Occipital lobe (tissue), 1 donor: ENCODE measurements at regions not wholly inside any gene's neighbourhood (a gene's known extent, or its start where the extent isn't known, plus 50 kb on each side); places are given as distances from the start of the nearest gene placed in this dataset.

Source experiments
- DNase-seq: peaks from one replicate; lab custom pipeline; 2025; lab: John Stamatoyannopoulos, UW

DNA sequence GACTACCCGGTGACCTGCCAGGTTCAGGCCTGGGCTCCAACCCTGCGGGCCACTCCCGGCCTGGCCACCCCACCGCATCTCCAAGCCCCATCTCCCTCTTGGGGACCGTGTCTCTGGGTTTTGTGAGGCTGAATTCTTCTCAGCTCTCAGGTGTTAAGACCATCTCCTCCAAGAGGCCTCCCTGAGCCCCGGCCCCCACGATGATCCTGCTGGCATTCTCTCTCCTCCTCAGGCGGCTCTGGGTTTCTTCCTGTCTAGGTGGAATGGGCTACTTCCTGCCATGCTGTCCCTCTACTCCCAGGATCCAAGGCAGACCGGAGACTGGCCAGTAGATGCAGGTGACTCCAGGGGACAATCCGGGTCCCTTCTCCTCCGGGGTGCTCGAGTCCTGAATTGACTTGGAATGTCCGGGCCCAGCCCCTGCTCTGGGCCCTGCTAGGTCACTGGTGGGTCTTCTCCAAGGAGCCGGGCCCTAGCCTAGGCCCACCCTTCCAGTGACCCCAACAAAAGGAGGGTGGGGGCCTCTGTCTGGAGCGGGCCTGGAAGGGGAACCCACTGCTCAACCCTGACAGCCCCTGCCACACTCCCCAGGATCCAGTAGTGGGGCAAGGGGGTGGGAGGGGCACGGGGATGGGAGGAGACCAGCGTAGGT is 219.8 kb downstream of the C9orf50 start:
- no peak for DNase-seq

DNA sequence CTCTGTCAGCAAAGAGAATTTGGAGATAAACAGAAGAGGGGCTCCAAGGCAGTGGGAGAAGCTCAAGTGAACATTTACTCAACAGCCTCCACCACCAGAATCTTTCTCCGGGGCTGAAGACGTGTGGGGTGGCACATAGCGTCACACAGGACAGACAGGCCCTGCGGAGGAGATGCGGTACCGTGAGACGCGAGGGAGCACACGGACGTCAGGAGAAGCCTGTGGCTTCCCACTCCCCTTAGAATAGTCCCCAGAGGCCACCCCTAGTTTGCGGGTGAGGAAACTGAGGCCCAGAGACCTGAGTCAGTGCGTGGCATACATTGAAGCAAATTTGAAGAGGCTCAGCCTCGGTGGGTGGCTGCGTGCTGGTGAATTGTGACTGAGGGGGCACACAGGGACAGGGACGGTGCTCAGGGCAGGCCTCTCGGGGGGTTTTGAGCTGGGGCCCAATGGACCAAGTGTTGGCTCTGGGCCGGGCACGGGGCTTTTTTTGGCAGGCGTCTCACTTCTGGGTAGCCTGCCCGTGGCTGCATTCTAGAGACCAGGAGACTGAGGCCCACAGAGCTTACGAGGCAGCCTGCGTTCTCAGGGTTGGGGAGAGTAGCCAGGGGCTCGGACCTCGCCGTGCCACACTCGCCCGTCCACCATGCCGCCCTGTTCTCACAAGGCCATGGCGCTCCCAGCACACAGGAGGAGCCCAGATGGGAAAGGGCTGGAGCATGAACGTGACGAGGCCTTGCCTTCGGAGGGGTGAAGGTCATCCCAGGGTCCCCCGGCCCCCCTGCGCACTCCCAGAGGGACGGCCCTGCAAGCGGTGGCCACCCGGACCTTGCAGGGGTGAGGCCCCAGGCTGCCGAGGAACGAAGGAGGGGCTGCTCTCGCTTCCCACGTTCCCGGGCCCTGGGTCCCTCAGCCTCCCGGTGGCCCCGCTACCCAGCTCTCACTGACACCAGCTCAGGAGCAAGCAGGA is 220.6 kb downstream of the C9orf50 start:
- DNase-seq: no peak

DNA sequence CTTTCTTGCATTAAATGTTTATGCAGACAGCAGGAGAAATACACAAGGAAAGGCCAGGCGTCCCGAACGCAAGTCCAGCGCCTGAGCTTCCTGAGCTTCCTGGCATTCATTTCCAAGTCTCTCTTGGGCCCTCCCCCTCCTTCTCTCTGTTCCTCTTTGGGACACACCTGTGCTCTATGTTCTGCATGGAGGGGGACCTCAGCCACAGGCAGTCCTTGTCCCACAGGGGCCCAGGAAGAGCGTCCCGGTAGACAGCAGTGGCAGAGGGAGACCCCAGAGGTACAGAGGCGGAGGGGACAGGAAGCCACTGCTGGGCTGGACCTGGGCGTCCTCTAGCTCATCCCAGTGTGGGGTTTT is 221.3 kb downstream of the C9orf50 start:
- DNase-seq: no peak

DNA sequence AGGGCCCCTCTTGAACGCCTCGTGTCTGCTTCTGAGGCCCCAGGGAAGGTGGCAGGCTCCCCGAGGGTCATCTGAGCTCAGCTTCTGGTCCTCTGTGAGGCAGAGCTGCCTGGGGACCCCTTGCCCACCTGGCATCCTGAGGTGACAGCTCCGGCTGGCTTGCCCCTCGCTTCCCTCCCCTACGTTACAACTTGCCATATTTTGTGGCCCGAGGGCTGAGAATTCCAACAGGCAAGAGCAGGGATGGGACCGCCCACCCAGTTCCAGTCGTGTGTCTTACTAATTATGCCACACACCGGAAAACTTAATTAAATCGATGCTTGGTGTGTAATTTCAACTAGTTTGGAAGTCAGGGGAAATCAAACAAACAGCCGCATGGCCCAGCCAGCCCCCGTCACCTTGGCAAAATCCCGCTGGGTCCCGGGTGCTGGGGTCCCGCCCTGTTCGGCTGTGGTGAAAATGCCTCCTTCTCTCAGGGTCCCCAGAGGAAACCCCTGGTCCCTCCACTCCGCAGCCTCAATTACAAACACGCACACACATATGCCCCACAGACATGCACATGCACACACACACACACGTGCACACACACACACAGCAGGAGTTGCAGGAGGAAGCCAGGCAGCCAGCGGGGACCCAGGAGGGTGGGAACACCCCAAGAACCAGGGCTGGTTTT is 221.0 kb upstream of the IER5L start:
- no peak for DNase-seq

DNA sequence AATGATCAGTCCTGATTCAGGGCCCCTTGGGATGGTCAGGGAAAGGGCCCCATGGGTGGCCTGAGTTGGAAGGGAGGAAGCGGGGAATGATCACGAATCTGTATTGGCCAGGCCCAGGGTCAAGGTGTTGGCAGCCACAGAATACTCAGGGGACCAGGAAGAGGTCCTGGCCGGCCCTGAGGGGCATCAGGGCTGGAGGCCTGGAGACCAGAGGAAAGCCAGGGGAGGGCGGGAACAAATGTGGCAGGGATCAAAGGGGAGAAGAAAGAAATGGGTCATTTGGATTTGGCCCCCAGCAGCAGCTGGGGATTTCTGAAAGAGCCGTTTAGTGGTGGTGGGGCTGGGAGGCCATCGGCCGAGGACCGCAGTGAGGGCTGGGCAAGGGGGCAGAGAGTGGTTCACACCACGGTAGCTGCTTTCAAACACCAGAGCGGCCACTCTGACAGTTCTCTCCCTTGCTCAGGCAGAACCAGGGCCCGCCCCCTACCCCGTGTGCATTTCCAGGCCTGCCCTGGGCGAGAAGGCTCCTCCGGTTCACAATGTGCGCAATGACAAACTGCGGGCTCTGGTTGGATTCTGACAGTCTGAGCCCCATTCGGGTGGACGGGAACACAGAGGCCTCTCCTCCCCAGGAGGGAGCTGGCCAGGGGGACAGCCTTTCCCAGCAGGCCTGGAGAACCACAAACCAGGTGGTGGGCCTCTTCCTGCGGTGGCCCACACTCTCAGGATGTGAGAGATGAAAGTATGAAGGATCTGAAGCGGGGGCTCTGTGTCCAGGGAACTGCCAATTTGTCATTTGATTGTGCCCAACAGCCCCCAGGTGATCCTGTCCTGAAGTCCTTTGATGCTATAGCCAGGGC is 220.3 kb upstream of the IER5L start:
- DNase-seq: no peak

DNA sequence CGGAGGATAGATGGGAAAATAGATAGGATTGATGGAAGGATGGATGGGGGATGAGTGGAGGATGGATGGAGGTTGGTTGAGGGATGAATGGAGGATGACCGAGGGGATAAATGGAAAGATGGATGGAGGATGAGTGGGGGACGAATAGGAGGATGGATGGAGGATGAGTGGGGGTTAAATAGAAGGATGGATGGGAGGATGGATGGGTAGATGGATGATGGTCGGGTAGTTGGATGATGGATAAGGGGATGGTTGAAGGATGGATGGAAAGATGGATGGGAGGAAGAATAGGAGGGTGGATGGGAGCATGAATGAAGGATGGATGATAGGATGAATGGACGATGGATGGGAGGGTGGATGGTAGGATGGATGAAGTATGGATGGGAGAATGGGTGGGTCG is 219.3 kb upstream of the IER5L start:
- no peak for DNase-seq

DNA sequence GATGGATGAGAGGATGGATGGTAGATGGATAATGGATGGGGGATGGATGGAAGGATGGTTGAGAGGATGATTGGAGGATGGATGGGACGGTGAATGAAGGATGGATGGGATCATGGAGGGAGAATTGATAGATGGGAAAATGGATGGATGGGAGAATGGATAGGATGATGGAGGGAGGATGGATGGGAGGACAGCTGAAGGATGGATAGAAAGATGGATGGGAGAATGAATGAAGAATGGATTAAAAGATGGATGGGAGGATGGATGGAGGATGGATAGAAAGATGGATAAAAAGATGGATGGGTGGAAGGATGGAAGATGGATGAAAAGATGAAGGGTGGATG is 218.3 kb upstream of the IER5L start:
- no peak for DNase-seq

DNA sequence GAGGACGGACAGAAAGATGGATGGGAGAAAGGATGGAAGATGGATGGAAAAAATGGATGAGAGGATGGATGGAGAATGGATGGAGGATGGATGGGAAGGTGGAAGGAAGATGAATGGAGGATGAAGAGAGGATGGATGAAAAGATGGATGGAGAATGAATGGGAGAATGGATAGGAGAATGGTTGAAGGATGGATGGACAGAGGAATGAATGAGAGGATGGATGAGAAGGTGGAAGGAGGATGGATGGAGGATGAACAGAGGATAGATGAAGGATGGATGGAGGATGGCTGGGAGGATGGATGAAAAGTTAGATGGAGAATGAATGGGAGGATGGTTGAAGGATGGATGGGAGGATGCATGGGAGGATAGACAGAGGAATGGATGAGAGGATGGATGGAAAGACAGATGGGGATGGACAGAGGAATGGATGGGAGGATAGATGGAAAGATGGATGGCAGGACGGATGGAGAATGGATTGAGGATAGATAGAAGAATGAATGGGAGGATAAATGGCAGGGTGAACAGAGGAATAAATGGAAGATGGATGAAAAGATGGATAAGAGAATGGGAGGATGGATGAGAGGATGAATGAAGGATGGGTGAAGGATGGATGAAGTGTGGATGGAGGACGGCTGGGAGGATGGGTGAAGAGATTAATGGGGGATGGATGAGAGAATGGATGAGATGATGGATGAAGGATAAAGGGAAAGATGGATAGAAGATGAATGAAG is 217.7 kb upstream of the IER5L start:
- DNase-seq: no peak

DNA sequence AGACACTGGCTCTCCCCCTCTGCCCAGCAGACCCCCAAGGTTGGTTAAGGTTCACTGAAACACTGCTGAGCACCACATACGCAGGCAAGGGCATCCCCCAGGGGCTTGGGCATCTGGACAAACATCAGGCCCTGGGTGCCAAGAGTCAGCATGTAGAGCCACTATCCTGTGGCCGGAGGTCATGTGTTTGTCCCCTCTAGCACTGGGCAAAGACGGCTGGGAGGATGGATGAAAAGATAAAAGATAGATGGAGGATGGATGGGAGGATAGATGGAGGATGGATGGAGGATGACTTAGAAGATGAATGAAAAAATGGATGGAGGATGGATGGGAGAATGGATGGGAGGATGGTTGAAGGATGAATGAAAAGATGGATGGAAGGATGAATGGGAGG is 216.8 kb upstream of the IER5L start:
- DNase-seq: no peak

DNA sequence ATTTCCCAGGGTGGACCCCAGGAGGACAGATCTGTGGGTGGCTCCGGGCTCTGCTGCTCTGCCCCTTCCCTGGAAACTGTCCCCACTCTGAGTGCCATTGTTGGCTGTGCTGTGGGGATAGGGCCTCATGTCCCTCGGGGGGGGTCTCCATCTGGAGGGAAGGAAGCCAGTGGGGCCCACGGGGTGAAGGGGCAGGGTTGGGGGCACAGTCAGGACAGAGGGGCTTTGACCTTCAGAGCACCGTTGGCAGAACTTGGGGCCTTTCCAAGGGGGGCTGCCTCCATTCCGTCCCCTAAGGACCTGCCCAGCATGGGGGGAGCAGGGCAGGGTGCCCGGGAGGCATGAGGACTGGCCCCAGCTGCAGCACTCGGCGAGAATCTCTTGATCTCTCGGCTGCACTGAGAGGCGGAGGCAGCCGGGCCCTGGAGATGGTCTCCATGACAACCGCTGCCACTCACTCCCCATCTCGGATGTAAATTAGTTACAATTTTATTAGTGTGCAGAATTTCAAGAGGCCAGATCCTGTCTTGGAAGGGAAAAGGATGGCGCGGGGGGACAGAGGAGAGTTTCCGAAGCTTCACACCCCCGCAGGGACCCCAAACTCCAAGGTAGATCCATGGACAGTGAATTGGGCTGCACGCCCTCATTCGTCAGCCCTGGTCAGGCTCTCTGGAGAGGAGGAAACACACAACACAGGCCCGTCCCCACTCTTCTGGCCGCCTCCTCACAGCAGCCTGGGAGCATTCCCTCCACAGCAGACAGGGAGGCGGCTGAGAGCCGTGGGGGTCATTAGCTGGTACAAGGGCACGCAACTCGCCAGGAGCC is 216.2 kb upstream of the IER5L start:
- DNase-seq: peak; percentile 71

DNA sequence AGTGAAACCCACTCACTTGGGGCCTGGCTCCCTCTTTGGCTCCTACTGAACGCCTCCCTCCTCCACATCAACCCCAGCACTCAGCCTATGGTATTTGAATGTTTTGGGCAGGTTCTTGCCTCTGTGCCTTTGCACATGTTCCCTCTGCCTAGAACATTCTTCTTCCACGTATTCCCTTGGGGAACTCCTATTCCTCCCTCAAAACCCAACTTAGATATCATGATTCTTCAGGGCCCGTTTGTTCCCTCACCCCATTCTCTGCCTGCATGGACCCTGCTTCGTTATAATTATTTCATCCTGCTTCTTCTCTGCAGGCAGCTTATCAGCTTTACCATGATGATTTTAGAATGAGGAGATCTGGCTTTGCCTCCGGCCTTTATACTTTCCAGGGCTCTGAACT is 215.0 kb upstream of the IER5L start:
- DNase-seq: no peak

DNA sequence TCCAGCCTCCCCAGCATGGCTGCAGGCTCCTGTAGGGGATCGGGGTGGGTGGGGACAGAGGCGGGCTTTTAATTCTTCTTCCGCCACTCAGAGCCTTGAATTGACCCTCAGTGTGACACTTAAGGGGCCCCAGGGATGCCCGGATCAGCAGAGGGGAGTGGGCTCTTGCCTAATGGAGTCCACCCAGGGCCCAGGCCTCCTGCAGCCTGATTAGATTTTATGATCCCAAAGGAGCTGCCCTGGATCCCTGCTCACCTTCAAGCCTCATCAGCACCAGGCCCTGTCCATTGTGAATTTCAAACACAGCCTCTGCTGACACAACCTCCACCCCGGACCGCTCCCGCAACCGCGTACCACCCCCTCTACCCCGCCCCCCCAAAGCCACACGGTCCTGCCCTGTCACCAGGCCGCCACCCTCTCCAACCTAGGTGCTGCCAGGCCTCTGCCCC is 214.1 kb upstream of the IER5L start:
- DNase-seq: no peak

DNA sequence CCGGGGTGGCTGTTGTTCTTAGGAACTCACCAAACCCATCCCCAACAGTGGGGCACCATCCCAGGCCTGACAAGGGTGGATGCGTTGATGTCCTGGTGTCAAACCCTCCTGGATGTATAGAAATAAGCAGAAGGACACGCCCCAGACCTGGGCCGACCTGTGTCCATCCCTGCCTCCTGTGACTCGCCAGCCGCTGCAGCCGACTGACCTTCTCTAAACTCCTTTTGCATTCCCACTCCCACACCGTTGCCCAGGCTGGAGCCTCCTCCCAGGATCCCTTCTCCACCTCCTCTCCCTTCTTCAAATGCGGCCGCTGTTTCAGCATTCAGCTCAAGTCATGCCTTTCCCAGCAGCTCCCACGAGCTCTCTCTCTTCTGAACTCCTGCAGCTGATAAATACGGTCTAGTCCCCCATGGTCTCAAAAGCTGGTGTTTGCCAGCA is 213.2 kb upstream of the IER5L start:
- no peak for DNase-seq

DNA sequence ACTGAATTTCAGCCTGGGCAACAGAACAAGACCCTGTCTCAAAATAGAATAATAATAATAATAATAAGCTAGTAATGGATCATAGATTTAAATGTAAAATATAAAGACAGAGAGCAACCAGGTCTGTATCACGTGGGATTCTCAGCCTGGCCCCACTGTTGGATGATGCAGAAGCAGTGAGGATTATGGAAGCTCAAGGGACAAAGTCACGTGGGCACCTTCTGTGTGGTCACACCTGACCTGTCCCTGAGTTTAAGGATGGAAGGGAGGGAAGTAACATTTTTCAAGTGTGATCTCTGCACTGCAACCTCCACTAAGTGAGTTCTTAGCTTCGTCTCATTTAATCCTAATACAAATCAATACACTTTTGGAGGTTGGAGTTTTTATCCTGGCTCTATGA is 212.5 kb upstream of the IER5L start:
- DNase-seq: no peak

DNA sequence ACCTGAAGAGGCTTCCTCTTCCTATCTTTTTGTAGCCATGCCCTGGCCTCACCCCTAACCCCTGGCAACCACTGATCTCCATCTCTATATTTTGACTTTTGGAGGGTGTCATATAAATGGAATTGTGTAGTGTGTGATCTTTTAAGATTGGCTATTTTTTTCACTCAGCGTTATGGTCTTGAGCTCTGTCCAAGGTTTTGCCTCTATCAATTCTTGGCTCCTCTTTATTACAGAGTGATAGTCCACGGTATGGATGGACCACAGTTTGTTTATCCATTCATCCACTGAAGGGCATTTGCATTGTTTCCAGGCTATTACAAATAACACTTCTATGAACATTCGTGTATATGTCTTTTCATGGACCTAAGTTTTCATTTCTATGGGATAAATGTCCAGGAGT is 209.8 kb upstream of the IER5L start:
- DNase-seq: no peak

DNA sequence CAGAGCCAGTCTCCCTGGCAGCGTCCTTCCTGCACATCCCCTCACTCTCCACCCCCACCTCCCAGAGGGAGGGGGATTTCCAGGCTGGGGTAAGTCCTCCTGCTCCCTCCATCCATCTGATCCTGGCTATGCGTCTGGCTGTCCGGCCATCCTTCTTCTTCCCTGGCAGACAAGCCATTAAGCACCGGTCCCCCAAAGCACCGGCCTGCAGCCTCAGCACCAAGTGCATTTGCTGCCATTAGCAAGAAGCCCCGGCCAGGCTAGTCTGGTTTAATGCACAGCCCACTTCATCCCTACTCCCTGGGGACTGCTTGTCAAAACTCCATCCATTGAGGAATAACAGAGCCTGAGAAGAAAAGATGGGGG is 208.7 kb upstream of the IER5L start:
- no peak for DNase-seq

DNA sequence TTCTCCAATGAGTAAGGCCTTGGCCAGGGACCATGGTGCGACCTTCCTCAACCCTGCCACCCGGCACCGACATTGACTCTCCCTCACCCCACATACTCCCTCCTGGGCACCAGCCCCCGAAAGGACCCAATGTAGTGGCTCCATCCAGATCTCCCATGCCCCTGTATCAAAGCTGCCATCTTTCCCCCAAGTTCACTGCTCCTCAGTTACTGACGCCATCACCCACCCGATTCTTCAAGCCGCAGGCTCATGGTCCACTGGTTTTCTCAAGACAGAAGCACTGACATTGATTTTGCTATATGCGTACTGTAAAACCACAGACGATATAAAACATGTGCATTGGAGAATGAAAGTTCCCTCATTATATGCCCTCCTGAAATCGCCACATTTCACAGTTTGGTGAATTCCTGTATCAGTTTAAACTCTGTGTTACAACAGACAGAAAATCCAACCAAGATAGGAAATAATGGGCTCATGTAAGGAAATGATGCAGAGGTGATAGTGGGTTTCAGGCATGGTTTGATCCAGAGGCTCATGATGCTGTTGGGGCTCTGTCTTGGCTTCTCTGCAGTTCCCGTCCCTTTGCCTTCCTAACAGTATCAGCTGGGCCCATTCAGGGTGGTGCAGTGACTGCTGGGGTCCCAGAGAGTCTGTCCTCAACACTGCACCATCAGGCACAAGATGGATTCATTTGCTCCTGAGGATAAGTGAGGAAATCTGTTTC is 207.3 kb upstream of the IER5L start:
- DNase-seq: no peak

DNA sequence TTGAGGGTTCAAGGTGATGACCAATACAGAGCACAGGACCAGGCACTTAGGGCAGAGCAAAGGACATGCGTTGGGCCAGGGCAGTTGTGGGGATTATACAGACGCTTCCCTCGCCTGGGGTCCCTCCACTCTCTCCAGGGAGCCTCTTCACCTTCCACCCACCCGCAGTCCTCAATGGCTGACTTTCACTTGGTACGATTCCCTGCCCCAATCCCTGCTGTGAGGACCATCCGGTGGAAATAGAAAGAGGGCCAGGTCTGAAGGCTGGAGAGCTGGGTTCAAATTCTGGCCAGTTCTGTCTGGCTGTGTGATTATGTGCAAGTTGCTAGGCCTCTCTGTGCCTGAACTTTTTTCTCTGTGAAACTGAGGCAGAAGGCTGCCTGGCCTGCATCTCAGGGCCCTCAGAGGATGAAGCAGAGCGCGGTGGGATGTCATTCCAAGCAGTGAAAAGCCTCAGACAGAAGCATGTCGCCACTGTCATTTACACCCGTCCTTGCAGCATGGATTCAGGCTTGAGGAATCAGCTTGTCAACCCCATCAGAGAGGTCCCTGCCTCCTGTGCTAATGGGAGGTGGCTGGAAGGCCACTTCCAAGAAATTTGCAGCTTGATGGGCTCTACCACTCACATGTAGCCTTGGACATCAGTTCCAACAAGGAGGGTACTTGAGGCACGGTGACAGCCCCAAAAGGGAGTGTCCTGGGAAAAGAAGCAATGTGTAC is 206.6 kb upstream of the IER5L start:
- DNase-seq: no peak
